Activated gamma-delta T cell treated with anti-CD3 and anti-CD28 coated beads, Interleukin-2, amount 50 U/mL, for 16 hours (primary cell): ENCODE measurements at regions not wholly inside any gene's neighbourhood (a gene's known extent, or its start where the extent isn't known, plus 50 kb on each side); places are given as distances from the start of the nearest gene placed in this dataset.
A peak's percentile ranks its signal among the peaks of the same experiment; 100 is the strongest.
"Not testable (repeated sequence)": the region's sequence is repeated elsewhere in the genome, so short reads cannot be mapped to it uniquely, and the experiment has no call there.

Experiments
- DNase-seq: peaks from one replicate; pipeline ENCODE4 v3.0.0-alpha.2; 2020; ENCODE audit warnings: low read depth

DNA sequence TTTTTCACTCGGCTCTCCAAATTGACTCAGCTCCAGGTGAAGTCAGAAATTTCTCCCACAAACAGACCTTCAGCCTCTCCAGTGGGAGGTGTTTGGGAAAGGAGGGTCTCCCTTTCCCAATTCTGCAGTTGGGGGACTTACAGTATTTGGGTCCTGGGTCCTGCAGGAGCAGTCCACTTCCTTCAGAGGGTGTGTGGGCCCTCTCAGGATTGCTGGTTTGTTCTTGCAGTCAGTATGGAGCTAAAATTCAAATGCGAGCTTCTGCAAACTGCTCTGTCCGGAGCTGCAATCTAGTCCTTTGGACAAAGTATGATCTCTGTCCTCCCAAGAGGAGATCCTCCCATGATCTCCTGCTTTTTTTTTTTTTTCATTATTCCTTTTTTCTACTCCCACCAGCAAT is 87.9 kb upstream of the MSTN start:
- no peak for DNase-seq

DNA sequence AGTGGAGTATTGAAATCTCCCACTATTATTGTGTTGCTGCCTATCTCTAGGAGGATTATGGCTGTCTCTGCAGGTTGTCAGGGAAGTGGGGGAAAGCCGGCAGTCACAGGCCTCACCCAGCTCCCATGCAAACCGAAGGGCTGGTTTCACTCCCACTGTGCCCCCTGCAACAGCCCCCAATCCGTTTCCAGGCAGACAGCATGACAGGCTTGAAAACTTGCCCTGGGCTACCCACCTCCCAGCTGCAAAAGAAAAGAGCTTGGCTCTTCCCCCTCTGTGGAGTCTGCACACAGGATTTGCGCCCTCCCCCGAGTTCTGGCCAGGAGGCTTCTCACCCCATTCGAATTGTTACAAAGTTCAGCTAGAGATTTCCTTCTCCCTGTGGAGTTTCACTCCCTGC is 87.4 kb upstream of the MSTN start:
- no peak for DNase-seq

DNA sequence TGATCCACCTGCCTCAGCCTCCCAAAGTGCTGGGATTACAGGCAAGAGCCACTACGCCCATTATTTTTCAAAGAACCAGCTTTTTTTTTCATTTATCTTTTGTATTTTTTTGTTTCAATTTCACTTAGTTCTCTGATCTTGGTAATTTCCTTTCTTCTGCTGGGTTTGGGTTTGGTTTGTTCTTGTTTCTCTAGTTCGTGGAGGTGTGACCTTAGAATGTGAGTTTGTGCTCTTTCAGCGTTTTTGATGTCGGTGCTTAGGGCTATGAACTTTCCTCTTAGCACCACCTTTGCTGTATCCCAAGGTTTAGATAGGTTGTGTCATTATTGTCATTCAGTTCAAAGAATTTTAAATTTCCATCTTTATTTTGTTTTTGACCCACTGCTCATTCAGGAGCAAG is 86.7 kb upstream of the MSTN start:
- no peak for DNase-seq

DNA sequence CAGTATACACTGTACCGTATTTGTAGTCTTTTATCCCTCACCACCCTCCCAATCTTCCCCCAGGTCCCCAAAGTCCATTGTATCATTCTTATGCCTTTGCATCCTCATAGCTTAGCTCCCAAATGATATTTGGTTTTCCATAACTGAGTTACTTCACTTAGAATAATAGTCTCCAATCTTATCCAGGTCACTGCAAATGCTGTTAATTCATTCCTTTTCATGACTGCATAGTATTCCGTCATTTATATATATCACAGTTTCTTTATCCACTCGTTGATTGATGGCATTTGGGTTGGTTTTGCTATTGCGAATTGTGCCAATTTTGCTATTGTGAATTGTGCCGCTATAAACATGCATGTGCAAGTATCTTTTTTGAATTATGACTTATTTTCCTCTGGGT is 83.6 kb upstream of the MSTN start:
- not testable (repeated sequence) for DNase-seq

DNA sequence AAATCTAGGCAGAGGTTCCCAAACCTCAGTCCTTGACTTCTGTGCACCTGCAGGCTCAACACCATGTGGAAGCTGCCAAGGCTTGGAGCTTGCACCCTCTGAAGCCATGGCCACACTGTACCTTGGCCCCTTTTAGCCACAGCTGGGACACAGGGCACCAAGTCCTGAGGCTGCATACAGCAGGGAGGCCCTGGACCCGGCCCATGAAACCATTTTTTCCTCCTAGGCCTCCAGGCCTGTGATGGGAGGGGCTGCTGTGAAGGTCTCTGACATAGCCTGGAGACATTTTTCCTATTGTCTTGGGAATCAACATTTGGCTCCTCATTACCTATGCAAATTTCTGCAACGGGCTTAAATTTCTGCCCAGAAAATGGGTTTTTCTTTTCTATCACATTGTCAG is 77.9 kb upstream of the MSTN start:
- DNase-seq = not testable (repeated sequence)

DNA sequence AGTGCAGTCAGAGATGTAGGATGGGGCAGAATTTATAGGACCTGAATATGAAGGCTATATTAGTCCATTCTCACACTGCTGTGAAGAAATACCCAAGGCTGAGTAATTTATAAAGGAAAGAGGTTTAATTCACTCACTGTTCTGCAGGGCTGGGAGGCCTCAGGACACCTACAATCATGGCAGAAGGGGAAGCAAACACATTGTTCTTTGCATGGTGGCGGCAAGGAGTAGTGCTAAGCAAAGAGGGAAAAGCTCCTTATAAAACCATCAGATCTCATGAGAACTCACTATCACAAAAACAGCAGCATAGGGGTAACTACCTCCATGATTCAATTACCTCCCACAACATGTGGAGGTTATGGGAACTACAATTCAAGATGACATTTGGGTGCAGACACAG is 76.8 kb upstream of the MSTN start:
- no peak for DNase-seq

DNA sequence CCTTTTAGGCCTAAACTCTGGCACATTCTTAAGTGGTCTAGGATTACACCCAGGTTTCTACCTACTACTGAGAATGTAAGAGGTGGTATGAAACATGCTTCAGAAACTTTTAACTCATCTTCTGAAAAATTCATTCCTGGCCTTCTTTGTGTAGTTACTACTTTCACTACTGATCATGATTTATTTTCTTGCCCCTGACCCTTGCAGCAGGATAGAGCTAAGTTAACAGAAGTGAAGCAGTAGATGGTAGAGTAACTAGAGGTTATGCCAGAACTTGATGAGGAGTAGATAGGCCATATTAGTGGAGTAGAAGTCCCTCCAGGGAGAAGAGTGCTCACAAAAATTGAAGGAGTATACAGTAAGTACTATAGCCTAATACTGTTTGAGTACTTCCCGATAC is 75.5 kb upstream of the MSTN start:
- no peak for DNase-seq

DNA sequence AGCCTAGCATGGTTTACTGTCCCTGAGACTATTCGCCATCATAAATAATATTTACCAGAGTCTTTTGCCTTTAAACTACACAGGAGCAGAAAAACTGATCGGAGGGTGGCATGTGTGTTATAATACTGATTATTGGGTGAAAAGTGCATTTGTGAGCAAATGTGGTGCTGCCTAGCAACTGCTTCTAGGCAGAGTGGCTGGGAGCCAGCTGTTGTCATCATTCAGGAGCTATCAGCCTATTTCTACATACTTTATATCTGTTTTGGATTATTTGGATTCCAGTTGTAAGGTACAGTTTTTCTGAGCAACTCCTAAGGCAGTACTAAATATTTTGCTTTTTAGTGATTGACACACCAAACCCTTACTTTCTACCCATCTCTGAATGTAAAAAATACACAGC is 75.0 kb upstream of the MSTN start:
- DNase-seq = no peak

DNA sequence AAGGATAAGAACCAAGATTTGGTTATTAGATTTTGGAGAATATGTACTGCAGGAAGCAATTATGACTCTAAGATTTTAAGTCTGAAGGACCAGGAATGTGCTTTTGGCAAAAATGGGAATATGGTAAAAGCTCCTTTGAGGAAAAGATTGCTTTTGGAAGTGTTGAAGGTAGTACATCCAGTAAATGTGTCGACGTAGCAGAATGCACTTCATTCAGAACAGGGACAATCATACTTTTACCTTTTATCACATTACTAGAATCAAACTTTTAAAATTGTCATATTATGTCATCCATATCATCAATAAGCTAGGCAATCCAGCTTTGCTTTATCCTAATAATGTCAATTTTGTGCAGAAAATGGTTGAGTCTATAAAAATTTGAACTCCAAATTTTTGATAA is 74.3 kb upstream of the MSTN start:
- no peak for DNase-seq

DNA sequence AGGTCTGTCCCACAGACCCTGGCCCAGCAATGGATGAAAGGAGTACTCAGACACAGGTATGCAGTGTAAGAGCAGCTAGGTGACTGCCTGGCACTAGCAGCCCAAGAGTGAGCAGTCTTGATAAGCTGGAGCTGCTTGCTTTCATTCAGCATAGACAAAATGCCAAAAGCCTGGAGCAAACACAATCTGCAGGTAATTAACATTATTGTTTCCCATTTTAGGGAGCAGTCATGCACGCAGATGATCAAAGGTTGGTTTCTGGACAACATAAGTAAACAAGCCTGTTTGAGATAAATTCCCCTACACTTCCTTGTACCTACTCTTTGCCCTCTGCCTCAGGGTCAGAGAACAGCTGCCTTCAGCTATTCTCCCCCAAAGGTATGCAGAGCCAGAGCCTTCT is 73.7 kb upstream of the MSTN start:
- no peak for DNase-seq

DNA sequence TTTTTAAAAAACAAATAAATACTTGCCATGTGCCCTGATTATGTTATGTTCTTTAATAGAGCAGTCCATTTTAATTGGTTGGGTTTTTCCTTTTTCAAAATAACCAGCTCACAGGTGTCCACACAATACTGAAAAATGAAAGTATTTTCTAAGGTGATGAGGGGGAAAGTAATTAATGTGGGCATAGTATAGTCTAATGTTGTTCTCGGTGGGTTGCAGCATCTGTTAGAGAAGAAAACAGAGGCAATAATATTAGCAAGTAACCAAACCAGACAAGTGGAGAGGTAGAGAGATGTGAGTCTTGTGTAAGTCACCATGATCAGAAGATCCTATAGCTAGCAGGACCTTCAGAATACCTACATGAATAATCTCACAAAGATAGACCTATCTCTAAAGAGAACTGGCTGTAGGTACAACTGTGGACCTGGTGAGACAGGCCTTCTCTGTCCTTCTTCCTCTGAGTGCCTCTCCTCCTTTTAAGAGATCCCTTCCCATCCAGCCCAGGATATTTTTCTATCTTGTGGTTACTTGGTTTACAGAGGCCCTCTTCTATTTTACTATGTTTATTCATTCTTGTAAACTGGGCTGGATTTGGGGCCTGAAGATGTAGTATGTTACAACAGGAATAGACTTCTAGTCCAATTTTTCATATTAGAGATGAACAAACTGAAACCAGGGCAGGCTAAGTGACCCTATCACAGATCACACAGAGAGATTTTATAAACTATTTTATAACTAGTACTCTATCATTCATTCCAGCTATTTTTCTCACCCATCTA is 67.1 kb upstream of the MSTN start:
- no peak for DNase-seq

DNA sequence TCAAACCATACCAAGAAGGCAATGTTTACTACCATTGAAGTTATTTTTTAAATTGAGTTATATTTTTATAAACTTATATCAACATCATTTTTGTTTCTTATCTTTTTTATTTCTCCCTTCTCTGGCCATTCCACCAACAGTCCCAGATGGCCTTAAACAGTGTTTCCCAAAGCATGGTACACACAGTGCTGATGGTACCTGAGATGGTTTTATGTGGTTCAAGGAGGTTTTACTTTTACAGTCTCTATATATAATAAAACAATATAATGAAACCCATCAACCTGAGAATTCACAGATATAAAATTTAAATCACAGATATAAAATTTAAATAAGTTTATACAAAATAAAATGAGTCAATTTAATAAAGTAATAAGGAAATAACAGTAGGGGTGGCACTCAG is 65.1 kb upstream of the MSTN start:
- no peak for DNase-seq

DNA sequence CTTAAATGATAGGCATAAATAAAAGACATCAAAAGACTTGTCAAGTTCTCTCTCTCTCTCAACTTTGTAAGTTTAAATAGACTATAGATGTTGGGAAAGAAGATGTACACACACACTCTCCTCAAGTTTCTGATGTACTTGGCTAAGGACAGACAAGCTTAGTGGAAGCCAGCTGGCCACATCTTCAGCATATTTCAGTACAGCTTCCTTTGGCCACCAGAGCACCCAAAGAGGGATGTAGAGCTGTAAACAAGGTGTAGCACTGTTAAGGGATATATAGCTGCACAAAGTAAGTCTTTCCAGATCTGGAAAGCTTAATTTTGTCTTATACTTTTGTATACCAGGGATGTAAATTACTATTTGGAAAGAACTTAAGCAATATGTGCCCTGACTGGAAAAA is 64.3 kb upstream of the MSTN start:
- no peak for DNase-seq

DNA sequence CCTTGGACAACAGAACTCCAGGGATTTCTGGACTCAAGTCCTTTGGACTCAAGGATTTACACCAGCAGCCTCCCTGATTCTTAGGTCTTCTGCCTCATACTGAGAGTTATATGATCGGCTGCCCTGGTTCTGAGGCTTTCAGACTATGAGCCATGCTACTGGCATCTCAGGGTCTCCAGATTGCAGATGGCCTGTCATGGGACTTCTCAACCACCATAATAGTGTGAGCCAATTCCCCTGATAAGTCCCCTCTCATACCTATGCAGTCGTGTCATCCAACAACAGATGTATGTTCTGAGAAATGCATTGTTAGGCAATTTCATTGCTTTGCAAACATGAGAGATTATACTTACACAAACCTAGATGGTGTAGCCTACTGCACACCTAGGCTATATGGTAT is 61.4 kb upstream of the MSTN start:
- DNase-seq = no peak

DNA sequence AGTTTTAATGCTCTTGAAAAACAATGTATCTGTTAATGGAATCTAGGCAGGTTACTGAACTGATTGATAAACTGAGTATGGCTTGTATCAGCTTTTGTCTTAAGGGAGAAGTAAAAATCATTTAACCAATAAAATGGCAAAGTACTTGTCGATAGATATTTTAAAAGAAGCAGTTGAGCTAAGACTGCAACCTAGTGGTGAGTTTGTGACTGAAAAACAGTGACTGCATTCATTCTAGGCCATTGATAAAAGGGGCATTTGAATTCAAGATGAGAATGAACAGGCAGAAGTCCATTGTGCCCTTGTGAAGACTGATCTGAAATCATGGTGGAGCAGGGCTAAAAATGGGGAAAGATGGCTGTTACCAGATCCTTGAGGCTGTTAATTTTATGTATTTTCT is 59.4 kb upstream of the MSTN start:
- DNase-seq = no peak

DNA sequence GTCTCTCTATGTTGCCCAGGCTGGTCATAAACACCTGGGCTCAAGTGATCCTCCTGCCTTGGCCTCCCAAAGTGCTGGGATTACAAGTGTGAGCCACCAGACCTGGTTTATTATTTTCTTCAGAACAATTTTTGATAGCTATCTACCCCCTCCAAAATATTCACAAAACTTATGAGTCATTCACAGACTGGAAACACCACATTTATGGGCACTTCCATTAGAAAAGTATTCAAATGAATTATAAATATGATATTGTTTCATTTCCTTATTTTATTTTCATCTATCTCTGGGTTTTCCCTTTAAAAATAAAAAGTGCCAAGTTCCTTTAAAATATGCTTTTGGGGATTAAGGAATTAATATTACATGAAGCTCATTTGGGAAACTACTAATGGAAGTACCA is 58.8 kb upstream of the MSTN start:
- DNase-seq = no peak

DNA sequence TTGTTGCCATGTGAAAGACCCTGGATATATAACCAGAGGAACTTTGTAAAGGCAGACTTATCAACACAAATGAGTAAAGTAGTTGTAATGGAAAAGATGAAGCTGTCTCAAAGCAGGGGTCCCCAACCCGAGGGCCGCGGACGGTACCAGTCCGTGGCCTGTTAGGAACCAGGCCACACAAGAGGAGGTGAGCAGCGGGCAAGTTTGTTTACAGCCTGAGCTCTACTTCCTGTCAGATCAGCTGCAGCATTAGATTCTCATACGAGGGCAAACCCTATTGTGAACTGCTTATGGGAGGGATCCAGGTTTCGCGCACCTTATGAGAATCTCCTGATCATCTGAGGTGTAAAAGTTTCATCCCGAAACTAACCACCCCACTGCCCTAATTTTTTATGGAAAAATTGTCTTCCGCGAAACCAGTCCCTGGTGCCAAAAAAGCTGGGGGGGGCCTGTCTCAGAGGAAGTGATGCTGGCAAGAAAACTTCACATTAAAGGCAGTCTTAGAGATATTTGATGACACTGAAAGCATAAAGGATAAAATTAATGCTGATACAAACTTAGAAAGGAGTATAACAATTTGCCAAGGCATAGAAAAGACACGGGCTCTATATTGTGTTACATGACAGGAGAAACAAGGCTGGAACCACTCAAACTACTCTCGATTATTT is 57.5 kb upstream of the MSTN start:
- no peak for DNase-seq

DNA sequence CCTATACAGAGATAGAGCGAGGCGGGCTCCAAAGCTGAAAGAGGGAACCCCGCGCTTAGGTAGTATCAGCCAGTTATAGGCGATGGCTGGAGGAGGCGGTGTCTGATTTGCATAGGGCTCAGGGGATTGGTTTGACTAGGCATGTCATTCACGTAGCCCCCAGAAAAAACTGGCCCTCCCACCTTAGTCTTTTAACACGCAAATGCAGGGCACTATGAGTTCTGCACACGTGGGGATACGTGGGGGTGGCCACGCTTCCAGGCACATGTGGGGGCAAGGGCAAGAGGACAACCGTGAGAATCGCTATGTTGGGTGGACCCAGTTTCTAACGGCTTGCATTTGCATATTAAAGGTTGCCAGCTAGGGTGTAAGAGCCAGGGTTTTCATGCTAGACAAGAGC is 56.7 kb upstream of the MSTN start:
- DNase-seq = peak; percentile 16

DNA sequence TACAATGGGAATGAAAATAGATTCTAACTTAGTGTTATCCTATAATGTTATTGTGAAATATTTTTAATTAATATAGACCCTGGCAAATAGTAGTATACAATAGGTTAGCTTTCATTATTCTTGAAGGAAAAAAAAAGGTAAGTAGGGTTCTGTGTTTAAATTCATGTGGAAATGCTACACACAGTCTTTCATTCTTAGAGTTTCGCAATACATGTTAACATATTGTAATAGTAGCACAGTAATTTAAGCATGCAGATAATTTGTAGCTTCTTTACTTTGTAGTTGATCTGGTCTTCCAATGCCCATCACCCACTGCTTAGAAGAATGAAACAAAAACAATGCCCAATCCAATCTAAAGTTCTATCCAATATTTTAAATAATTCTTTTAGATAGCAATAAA is 54.8 kb upstream of the MSTN start:
- DNase-seq = no peak

DNA sequence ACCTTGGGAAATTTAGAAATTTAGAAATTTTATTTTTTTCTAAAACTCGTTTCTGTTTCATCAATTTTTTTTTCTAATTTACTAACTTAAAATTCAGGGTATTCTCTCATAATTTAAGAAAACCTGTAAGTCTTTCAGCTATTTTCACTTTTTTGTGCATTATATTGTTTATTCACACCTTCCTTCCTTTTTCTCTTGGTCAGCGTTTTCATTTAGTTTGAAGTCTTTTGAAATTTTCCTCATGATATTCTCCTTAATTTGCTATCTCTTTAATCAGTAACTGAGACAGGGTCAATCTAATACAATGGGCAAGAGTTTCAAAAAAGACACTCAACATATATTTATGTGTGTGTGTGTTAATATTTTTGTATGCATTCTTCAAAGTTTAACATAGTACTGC is 50.5 kb upstream of the MSTN start:
- DNase-seq = no peak
